GF-D8 (cell line): ENCODE measurements at regions not wholly inside any gene's neighbourhood (a gene's known extent, or its start where the extent isn't known, plus 50 kb on each side); places are given as distances from the start of the nearest gene placed in this dataset.
"Not testable (repeated sequence)": the region's sequence is repeated elsewhere in the genome, so short reads cannot be mapped to it uniquely, and the experiment has no call there.

Source experiments
- DNase-seq: peaks from one replicate; lab custom pipeline; 2025; lab: John Stamatoyannopoulos, UW

DNA sequence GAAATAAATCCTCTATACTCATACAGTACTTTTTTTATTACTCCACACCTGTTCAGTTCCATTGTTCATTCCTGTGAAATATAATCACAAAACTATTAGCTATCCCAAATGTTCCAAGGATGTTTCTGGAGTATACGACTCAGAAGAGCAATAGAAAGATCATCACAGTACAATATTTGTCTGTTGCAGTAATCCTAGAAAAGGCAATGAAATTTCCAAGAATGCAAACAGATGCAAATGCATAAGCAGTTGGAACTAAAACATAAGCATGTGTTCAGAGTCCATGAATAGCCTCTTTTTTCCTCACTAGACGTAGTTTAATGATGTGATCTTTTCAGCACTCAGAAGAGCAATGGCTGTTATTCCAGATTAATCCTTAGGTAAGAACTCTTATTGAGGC lies 55.2 kb downstream of the RTL3 start:
- no peak for DNase-seq

DNA sequence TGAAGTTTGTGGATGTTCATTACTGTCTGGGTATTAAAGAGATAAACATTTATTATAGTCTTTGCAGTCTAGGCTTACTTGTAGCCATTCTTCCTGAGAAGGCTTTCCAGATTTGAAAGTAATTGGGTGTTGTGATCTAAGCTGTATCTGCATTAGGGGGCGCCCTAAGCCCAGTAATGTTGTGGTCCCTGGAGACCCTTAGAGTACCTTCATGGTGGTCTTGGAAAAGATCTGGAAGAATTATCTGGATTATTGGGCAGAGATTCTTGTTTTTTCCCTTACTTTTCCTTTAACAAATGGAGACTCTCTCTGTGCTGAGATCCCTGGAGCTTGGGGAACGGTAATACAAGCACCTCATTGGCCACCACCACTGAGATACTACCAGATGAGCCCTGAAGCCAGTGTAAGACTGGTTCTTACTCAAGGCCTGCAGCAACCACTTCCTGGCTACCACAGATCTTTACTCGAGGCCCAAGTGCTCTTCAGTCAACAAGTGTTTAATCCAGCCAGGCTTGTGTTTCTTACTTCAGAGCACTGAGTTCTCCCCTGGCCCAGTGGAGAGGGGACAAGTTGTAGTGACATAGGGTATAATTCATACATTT lies 63.1 kb downstream of the RTL3 start:
- DNase-seq = no peak

DNA sequence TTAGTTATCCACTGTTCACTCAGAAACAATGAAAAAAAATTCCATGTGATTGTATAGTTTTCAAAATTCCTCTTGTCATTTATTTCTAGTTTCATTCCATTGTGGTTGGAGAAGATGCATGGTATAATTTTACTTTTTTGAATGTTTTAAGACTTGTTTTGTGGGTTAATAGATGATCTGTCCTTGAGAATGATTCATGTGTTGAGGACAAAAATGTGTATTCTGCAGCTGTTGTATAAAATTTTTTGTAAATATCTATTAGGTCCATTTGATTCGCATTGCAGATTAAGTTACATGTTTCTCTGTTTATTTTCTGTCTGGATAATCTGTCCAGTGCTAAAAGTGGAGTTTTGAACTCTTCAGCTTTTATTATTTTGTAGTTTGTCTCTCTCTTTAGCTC lies 65.4 kb downstream of the RTL3 start:
- no peak for DNase-seq

DNA sequence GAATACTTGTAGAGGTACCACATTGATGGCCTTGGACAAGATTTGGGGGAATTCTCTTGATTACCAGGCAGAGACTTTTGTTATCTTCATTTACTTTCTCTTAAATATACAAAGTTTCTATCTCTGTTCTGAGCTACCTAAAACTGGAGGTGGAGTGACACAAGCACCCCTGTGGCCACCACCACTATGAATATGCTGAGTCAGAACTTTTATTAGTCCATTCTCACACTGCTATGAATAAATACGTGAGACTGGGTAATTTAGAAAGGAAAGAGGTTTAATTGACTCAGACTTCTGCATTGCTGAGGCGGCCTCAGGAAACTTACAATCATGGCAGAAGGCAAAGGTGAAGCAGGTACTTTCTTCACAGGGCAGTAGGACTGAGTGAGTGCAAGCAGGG lies 67.1 kb downstream of the RTL3 start:
- DNase-seq = no peak

DNA sequence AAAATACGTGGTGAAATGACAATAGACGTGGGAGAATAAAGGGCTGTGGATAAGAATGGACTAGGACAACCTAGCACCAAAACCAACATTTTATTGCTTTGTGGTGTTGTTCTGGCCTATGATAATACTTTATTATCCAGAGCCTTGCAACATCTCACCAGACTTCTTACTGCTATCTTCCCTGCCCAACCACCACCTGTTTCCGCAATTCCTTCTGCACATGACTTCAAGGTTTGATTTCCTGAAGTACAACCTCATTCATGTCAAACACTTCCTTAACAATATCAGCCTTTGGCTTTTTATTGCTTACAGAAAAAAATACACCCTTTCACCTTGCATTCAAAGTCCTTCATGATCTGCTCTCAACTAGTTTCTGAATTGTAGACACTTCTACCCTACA lies 84.8 kb downstream of the RTL3 start:
- DNase-seq = peak; percentile 70

DNA sequence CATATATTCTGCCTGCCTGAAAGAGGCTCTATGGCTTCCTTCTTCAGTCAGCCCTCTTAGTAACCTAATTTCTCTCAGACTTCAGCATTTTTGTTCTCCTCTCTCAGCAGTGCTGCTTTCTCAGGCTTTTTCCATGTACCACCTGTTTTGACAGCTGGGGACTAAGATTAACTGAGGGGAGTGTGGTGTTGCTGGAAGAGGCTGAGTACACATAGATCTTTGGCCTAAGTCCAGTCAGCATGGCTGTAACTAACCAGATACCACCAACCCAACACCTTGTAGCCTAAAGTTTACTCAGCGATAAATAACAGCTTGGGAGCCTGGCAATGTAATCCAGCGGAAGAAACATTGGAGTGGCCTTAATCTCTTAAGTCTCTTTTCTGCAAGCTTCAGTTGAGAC lies 85.5 kb downstream of the RTL3 start:
- no peak for DNase-seq

GRCh38 chrX:78571849-78572248 lies 87.3 kb downstream of the RTL3 start:
- no peak for DNase-seq

- DNase-seq = no peak
These were observed 103.6 kb downstream of the RTL3 start for GRCh38 chrX:78555401-78555980.

- DNase-seq = not testable (repeated sequence)
These were observed 106.5 kb downstream of the RTL3 start for GRCh38 chrX:78552628-78553027.

DNA sequence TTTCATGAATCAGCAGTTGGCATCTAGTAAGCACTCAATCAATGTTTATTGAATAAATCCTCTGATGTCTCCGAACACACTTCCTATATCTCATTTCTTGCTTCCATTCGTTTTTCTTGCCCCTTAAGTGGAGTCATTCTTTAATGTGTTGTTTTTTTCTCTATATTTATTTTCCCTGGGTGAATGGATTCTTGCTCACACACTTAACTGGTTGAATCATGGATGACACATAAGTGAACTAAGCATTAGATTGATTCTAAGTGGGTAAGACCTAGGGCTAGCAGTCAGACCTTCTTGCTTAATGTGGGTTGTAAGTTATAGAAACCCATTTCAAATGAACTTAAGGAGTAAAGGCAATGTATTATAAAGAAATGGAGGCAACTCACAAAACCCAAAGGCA lies 111.1 kb downstream of the RTL3 start:
- no peak for DNase-seq

- DNase-seq = no peak
These were observed 113.9 kb downstream of the RTL3 start for GRCh38 chrX:78545233-78545632.

GRCh38 chrX:78543281-78543680 lies 115.8 kb downstream of the RTL3 start:
- DNase-seq = no peak

DNA sequence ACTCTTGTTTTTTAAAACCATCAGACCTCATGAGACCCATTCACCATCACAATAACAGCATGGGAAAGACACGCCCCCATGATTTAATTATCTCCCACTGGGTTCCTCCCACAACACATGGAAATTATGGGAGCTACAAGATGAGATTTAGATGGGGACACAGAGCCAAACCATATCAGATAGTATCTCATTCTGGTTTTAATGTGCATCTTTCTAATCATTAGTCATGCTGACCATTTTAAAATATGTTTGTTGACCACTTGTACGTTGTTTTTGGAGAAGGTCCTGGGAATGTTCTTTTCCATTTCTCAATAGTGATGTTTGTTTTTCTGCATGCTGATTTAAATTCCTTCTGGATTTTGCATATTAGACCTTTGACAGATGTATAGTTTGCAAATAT lies 119.0 kb downstream of the RTL3 start:
- DNase-seq = no peak

DNA sequence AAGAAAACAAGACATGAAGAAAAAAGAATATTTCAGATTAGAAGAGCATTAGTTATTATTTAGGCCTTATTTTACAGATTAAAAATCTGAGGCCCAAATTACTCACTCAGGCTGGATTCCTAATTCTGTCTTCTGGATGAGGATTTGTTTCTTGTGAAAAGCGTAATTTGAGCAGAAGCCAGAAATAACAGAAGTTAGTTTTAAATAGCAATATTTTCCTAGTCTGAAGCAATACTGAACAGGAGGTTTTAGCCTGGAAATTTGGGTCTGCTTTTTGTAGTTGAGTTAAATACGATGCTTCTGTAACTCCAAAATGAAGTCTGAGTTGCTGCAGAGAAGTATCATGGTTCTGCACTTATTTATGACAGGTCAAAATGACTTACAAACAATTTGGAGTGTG lies 124.9 kb downstream of the RTL3 start:
- no peak for DNase-seq

DNA sequence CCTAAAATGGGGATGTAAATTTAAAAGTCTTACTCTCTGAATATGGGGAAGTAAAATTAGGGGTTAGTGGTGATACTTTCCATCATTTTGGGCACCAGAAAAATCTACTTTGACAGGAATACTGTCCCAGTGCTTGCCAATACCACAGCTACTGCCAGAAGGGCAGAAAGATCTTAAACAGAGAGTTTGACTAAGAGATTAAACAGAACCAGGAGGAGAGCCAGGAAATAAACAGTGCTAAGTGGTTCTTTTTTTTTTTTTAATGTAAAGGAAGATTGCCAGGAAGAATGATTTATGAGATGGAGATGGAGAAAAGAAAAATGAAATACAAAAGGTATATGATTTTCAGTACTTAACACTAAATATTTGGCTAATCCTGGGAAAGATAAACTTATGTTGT lies 126.8 kb downstream of the RTL3 start:
- DNase-seq = no peak

DNA sequence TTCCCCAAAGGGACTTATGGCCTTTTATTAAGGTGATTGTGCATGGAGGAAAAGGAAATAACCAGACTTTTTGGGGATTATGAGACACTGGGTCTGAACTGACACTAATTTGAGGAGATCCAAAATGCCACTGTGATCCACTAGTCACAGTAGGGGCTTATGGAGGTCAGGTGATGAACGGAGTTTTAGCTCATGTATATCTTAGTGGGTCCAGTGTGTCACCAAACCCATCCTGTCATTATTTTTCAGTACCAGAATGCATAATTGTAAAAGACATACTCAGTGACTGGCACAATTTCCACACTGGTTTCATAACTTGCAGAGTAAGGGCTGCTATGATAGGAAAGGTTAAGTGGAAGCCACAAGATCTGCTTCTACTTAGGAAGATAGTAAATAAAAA lies 131.3 kb downstream of the RTL3 start:
- DNase-seq = no peak

DNA sequence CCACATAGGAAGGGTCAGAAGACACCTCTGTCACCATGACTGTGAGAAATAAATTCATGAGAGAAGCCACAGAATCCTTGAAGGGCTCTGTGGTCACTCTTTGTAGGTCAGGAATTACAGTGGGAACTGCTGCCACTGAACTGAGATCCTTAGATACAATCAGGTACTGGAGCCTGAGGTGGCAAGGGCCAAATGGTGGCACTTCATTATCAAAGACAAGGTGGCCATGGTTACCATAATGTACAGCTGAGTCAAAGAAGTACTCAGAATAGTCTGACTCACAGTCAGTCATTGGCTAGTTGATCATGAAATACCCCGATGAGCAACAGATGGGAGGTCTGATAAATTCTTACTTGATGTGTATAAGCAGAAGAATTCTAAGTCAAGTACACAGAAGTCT lies 131.9 kb downstream of the RTL3 start:
- no peak for DNase-seq

DNA sequence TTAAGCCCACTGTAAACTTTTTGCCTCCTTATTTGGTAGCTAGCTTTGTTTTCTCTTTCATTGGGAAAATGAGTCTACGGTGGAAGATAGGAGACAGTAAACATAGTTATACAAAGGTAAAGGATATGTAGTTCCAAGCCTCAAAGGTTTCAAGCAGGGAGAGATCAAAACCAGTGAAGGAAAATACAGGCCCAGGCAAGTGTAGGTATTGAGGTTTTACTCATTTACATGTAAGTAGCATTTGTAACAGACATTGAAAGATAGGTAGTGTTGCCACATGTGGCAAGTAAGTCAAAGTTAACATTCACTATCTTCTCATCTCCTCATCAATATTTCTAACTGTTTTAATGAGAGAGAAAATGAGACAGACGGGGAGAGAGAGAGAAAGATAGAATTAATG lies 136.5 kb downstream of the RTL3 start:
- no peak for DNase-seq

GRCh38 chrX:78517124-78517523 lies 142.0 kb downstream of the RTL3 start:
- DNase-seq = no peak

DNA sequence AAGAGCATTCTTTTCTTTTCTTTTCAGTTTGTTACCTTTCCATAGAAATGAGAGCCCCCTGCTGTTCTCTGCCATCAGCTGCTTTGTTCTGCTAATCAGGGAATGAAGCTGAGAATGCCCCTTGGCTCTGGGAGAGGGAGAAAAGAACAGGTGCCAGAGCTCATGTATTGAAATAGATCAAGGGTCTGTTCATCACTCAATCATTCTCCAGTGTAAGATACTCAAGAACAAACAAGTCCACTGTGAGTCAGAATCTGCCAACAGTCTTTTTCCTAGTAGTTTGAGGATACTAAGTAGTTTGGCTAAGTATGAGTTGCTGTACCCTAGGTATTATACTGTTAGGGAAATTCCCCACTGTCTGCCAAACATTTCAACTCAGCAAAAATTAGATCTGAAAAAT lies 144.3 kb downstream of the RTL3 start:
- no peak for DNase-seq

GRCh38 chrX:78513971-78514738 lies 145.0 kb downstream of the RTL3 start:
- DNase-seq = no peak

- no peak for DNase-seq
These were observed 152.9 kb downstream of the RTL3 start for GRCh38 chrX:78506248-78506647.

DNA sequence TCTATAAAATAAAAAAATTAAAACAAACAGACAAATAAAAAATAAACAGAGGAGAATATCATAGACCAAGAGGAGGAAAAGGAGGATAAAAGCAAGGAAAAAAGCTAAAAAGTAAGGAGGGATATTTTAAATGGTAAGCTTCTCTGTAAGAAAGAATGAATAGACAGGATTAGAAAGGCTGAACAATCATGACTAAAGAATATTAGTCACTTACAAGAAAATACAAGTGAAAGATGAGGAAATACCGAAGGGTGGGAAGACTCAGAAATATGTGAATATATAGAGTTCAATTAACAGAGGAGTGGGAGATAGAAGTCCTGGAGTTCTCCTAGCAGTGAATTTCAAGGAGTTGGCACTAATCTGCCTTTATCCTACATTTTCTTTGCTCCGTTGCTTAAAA lies 162.6 kb downstream of the RTL3 start:
- DNase-seq = no peak

DNA sequence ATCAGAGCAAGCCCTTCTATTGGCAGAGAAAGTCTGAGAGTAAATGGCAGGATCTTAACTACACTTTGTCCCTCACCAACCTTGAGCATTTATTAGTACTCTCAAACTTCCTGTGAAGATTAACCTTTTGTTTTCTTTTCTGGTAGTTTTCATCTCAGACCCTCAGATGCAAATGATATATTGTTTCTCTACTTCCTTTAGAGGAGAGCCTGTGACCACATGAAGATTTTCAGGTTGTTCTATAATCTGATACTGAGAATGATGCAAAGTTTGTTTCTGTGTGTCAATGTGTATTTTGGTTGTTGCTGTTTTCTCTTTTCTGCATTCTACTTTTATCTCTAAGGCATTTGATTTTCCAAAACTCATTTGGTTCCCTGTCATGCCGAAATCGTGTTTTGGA lies 165.8 kb upstream of the CYSLTR1 start:
- no peak for DNase-seq
